Stromal cell of bone marrow (primary cell): ENCODE measurements at regions not wholly inside any gene's neighbourhood (a gene's known extent, or its start where the extent isn't known, plus 50 kb on each side); places are given as distances from the start of the nearest gene placed in this dataset.

ENCODE experiments used
- DNase-seq: peaks from one replicate; pipeline ENCODE4 v3.0.0-alpha.2; 2012; ENCODE audit warnings: low read depth

- DNase-seq, result no peak
Observed at GRCh38 chr13:86946734-86947133, 724.4 kb upstream of the SLITRK5 start.

- no peak for DNase-seq
Observed at GRCh38 chr13:86954341-86954740, 716.8 kb upstream of the SLITRK5 start.

GRCh38 chr13:86960876-86961275, 710.3 kb upstream of the SLITRK5 start:
- no peak for DNase-seq

- no peak for DNase-seq
Observed at GRCh38 chr13:86974251-86974994, 696.7 kb upstream of the SLITRK5 start.

- no peak for DNase-seq
Observed at GRCh38 chr13:86974995-86975328, 696.2 kb upstream of the SLITRK5 start.

GRCh38 chr13:86976521-86977324, 694.4 kb upstream of the SLITRK5 start:
- DNase-seq, result no peak

GRCh38 chr13:86986448-86986847, 684.7 kb upstream of the SLITRK5 start:
- no peak for DNase-seq

- DNase-seq, result no peak
Observed at GRCh38 chr13:86992251-86992650, 678.9 kb upstream of the SLITRK5 start.

GRCh38 chr13:87003265-87003664, 667.9 kb upstream of the SLITRK5 start:
- DNase-seq, result no peak

- DNase-seq, result no peak
Observed at GRCh38 chr13:87005511-87005910, 665.7 kb upstream of the SLITRK5 start.

- no peak for DNase-seq
Observed at GRCh38 chr13:87035526-87035925, 635.6 kb upstream of the SLITRK5 start.

- DNase-seq, result no peak
Observed at GRCh38 chr13:87042946-87043345, 628.2 kb upstream of the SLITRK5 start.

- no peak for DNase-seq
Observed at GRCh38 chr13:87052731-87053130, 618.4 kb upstream of the SLITRK5 start.

GRCh38 chr13:87057807-87058520, 613.2 kb upstream of the SLITRK5 start:
- no peak for DNase-seq

GRCh38 chr13:87058786-87059329, 612.3 kb upstream of the SLITRK5 start:
- DNase-seq, result no peak

GRCh38 chr13:87078947-87079795, 592.0 kb upstream of the SLITRK5 start:
- no peak for DNase-seq

- DNase-seq, result no peak
Observed at GRCh38 chr13:87080100-87080779, 590.9 kb upstream of the SLITRK5 start.

- no peak for DNase-seq
Observed at GRCh38 chr13:87084192-87084591, 587.0 kb upstream of the SLITRK5 start.

GRCh38 chr13:87087741-87088140, 583.4 kb upstream of the SLITRK5 start:
- no peak for DNase-seq

- no peak for DNase-seq
Observed at GRCh38 chr13:87089391-87089790, 581.8 kb upstream of the SLITRK5 start.

GRCh38 chr13:87093399-87093798, 577.8 kb upstream of the SLITRK5 start:
- DNase-seq, result no peak
